ENCODE measurements at regions not wholly inside any gene's neighbourhood (a gene's known extent, or its start where the extent isn't known, plus 50 kb on each side); places are given as distances from the start of the nearest gene placed in this dataset.

GRCh38 chr1:204763773-204764427 lies 78.4 kb upstream of the LRRN2 start (continued):
- no peak for TF ChIP-seq ZNF444 (CRISPR knock-in tag; IDR thresholded peaks at IDR 0.05)
- TF ChIP-seq TEAD4 (IDR thresholded peaks at IDR 0.05; ENCODE audit: low read length): peak; percentile 13; the same call in 1 of the 2 replicates
- no peak for TF ChIP-seq TEAD4 (CRISPR knock-in tag; IDR thresholded peaks at IDR 0.05; ENCODE audit: borderline replicate concordance)
- TF ChIP-seq YY1 (IDR thresholded peaks at IDR 0.05; ENCODE audit: borderline replicate concordance in 1 of 3, control insufficient read depth in 1 of 3, extremely low read depth in 1 of 3, insufficient read depth in 3 of 3, insufficient read length in 1 of 3, insufficient replicate concordance in 2 of 3, low read depth in 1 of 3, low read length in 2 of 3): peak in 2 of 3 experiments; percentile 29 to 56
- TF ChIP-seq TOE1 (IDR thresholded peaks at IDR 0.05; ENCODE audit: borderline replicate concordance): peak; percentile 35; the same call in 1 of the 2 replicates
- no peak for TF ChIP-seq TOE1 (CRISPR knock-in tag; IDR thresholded peaks at IDR 0.05; ENCODE audit: borderline replicate concordance, low read depth)
- peak; percentile 91 for TF ChIP-seq RAD21 (CRISPR knock-in tag; conservative IDR thresholded peaks at IDR 0.05 in 1 of 2, IDR thresholded peaks at IDR 0.05 in 1 of 2)
- peak; percentile 54 for TF ChIP-seq GABPA (tag; conservative IDR thresholded peaks at IDR 0.05; ENCODE audit: low read depth)
- no peak for TF ChIP-seq GTF2F1 (IDR thresholded peaks at IDR 0.05; ENCODE audit: low read depth, low read length)
- TF ChIP-seq EP300 (IDR thresholded peaks at IDR 0.05; ENCODE audit: low read length): peak; percentile 45; the same call in 1 of the 2 replicates
- 0 out of 2 replicates have a peak, but pooled peaks have one; percentile 47 for TF ChIP-seq ELF2 (CRISPR knock-in tag; IDR thresholded peaks at IDR 0.05)
- peak; percentile 73; the same call in 1 of the 2 replicates for TF ChIP-seq STAG1 (CRISPR knock-in tag; IDR thresholded peaks at IDR 0.05; ENCODE audit: borderline replicate concordance)
- TF ChIP-seq ZNF263 (CRISPR knock-in tag; IDR thresholded peaks at IDR 0.05; ENCODE audit: borderline replicate concordance): peak; percentile 55; the same call in 1 of the 2 replicates
- peak; percentile 43; the same call in 1 of the 2 replicates for TF ChIP-seq TCF3 (CRISPR knock-in tag; IDR thresholded peaks at IDR 0.05)
- TF ChIP-seq ZNF511 (CRISPR knock-in tag; IDR thresholded peaks at IDR 0.05): 0 out of 2 replicates have a peak, but pooled peaks have one; percentile 62
- 0 out of 2 replicates have a peak, but pooled peaks have one; percentile 26 for TF ChIP-seq ZBTB17 (CRISPR knock-in tag; IDR thresholded peaks at IDR 0.05)
- TF ChIP-seq NONO (IDR thresholded peaks at IDR 0.05; ENCODE audit: low read depth in 2 of 2, low read length in 1 of 2): 0 out of 4 replicates have a peak, but pooled peaks of 1 of the 2 experiments have one; percentile 55
- TF ChIP-seq NR2F6 (CRISPR knock-in tag; IDR thresholded peaks at IDR 0.05): no peak
- TF ChIP-seq GMEB1 (CRISPR knock-in tag; IDR thresholded peaks at IDR 0.05): no peak
- TF ChIP-seq ATF3 (IDR thresholded peaks at IDR 0.05): peak; percentile 58
- TF ChIP-seq ATF3 (CRISPR knock-in tag; conservative IDR thresholded peaks at IDR 0.05): no peak
- peak in 1 of 2 experiments; percentile 22; a peak in 1 of 4 replicates for TF ChIP-seq HDAC1 (IDR thresholded peaks at IDR 0.05)
